ENCODE measurements at regions not wholly inside any gene's neighbourhood (a gene's known extent, or its start where the extent isn't known, plus 50 kb on each side); places are given as distances from the start of the nearest gene placed in this dataset.

GRCh38 chrX:39704590-39704989 is 393.2 kb downstream of the BCOR start:
- peaks cover 2% of the 10 kb centered on the region for H3K4me1 ChIP-seq (ENCODE audit: insufficient read depth)
- H3K27ac ChIP-seq = no peak overlapping the region
- WGBS, 3 donors = 86 to 92% (median 88%) methylated on average over 5 of the region's 5 CpGs
- intact Hi-C loops (cut with DNase I) = no loop called here
- H3K4me3 ChIP-seq = no peak overlapping the region
- no peaks in the 10 kb centered on the region for H3K9me3 ChIP-seq
- H3K27me3 ChIP-seq = no peaks in the 10 kb centered on the region
- DNase-seq = no peak
- TF ChIP-seq POLR2A (IDR thresholded peaks at IDR 0.05) (no peak), CTCF (IDR thresholded peaks at IDR 0.05) (no peak), EP300 (IDR thresholded peaks at IDR 0.05) (no peak)
- no peaks in the 10 kb centered on the region for H3K36me3 ChIP-seq

GRCh38 chrX:39705290-39705689 is 392.5 kb downstream of the BCOR start:
- peak; percentile 81 to 88 (median 85) for DNase-seq
- Histone ChIP-seq H3K27me3 (no peaks in the 10 kb centered on the region), H3K4me1 (ENCODE audit: insufficient read depth) (peaks cover 2% of the 10 kb centered on the region), H3K36me3 (no peaks in the 10 kb centered on the region), H3K4me3 (no peak overlapping the region), H3K9me3 (no peaks in the 10 kb centered on the region), H3K27ac (no peak overlapping the region)
- peak; percentile 15 to 54 (median 49) for TF ChIP-seq CTCF (IDR thresholded peaks at IDR 0.05)
- no peak for TF ChIP-seq EP300 (IDR thresholded peaks at IDR 0.05)
- intact Hi-C loops (cut with DNase I) = no loop called here
- WGBS, 3 donors = 1 to 9% (median 3%) methylated on average over 2 of the region's 2 CpGs

GRCh38 chrX:39709364-39709763 is 388.4 kb downstream of the BCOR start:
- Histone ChIP-seq H3K4me3 (no peak overlapping the region), H3K36me3 (no peaks in the 10 kb centered on the region), H3K27me3 (no peaks in the 10 kb centered on the region), H3K9me3 (no peaks in the 10 kb centered on the region), H3K4me1 (ENCODE audit: insufficient read depth) (peaks cover 2% of the 10 kb centered on the region), H3K27ac (no peak overlapping the region)
- TF ChIP-seq CTCF (IDR thresholded peaks at IDR 0.05) = no peak
- no peak for TF ChIP-seq POLR2A (IDR thresholded peaks at IDR 0.05)
- no peak for TF ChIP-seq EP300 (IDR thresholded peaks at IDR 0.05)
- 89 to 96% (median 91%) methylated on average over 1 of the region's 1 CpG for WGBS, 3 donors
- no peak for DNase-seq
- intact Hi-C loops (cut with DNase I) = no loop called here

GRCh38 chrX:39709812-39710211 is 387.9 kb downstream of the BCOR start:
- intact Hi-C loops (cut with DNase I) = no loop called here
- H3K4me3 ChIP-seq = no peak overlapping the region
- no peaks in the 10 kb centered on the region for H3K27me3 ChIP-seq
- H3K36me3 ChIP-seq = no peaks in the 10 kb centered on the region
- DNase-seq = no peak
- TF ChIP-seq CTCF (IDR thresholded peaks at IDR 0.05) = no peak
- no peak for TF ChIP-seq EP300 (IDR thresholded peaks at IDR 0.05)
- TF ChIP-seq POLR2A (IDR thresholded peaks at IDR 0.05) = no peak
- H3K4me1 ChIP-seq (ENCODE audit: insufficient read depth) = peaks cover 2% of the 10 kb centered on the region
- no peak overlapping the region for H3K27ac ChIP-seq
- WGBS, 3 donors = 84 to 94% (median 88%) methylated on average over 2 of the region's 2 CpGs
- no peaks in the 10 kb centered on the region for H3K9me3 ChIP-seq

GRCh38 chrX:39710776-39711175 is 387.0 kb downstream of the BCOR start:
- H3K9me3 ChIP-seq = no peaks in the 10 kb centered on the region
- H3K27ac ChIP-seq = no peak overlapping the region
- no peak for TF ChIP-seq POLR2A (IDR thresholded peaks at IDR 0.05)
- no peak for TF ChIP-seq CTCF (IDR thresholded peaks at IDR 0.05)
- no peak for TF ChIP-seq EP300 (IDR thresholded peaks at IDR 0.05)
- H3K27me3 ChIP-seq = no peaks in the 10 kb centered on the region
- no peaks in the 10 kb centered on the region for H3K36me3 ChIP-seq
- no peak overlapping the region for H3K4me3 ChIP-seq
- intact Hi-C loops (cut with DNase I) = no loop called here
- DNase-seq = no peak
- no peaks in the 10 kb centered on the region for H3K4me1 ChIP-seq (ENCODE audit: insufficient read depth)
- 58 to 86% (median 68%) methylated on average over 1 of the region's 1 CpG for WGBS, 3 donors

All from ovary (tissue), 7 donors.